ENCODE measurements at regions not wholly inside any gene's neighbourhood (a gene's known extent, or its start where the extent isn't known, plus 50 kb on each side); places are given as distances from the start of the nearest gene placed in this dataset.

GRCh38 chr22:49176956-49177355 is 650.7 kb downstream of the BRD1 start:
- no peak for TF ChIP-seq CTCF (IDR thresholded peaks at IDR 0.05; ENCODE audit: control insufficient read depth, insufficient read depth, low read depth, low read length, missing control alignments)
- DNase-seq (ENCODE audit: low read depth): no peak
- no peak overlapping the region for H3K4me3 ChIP-seq (ENCODE audit: control insufficient read depth, low read depth, low read length)

GRCh38 chr22:49170053-49170452 is 657.6 kb downstream of the BRD1 start:
- H3K4me3 ChIP-seq (ENCODE audit: control insufficient read depth, low read depth, low read length): no peak overlapping the region
- TF ChIP-seq CTCF (IDR thresholded peaks at IDR 0.05; ENCODE audit: control insufficient read depth, insufficient read depth, low read depth, low read length, missing control alignments): no peak
- no peak for DNase-seq (ENCODE audit: low read depth)

DNA sequence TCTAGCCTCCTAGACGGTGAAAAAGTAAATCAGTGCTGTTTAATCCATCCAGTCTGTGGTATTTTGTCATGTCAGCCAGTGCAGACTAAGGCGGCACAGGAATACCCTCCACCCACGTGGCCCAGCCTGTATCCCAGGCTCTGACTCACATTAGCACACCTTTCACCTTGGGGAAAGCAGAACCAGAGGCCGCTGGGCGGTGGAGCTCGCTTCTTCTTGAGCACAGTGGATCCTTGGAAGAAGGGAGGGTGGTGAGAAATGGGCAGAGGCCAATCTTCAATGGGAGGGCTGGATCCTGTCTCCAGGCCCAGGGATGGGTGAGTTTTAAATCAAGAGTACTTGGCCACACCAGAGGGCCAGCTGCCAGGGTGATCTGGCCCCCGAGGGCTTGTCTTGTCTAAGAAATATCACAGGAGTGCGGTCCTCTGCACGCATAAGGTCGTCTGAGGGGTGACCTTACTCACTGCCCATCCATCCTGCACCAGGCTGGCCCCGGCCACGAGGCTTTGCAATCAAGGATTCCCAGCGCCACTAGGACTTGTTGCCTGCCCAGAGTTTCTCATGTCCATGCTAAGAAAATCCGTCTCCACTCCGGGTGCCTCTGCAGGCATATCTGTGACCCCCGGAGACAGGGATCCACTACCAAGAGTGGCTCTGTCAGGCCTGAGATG is 658.5 kb downstream of the BRD1 start:
- no peak for DNase-seq (ENCODE audit: low read depth)
- no peak for TF ChIP-seq CTCF (IDR thresholded peaks at IDR 0.05; ENCODE audit: control insufficient read depth, insufficient read depth, low read depth, low read length, missing control alignments)
- H3K4me3 ChIP-seq (ENCODE audit: control insufficient read depth, low read depth, low read length): no peak overlapping the region

- no peak overlapping the region for H3K4me3 ChIP-seq (ENCODE audit: control insufficient read depth, low read depth, low read length)
- no peak for TF ChIP-seq CTCF (IDR thresholded peaks at IDR 0.05; ENCODE audit: control insufficient read depth, insufficient read depth, low read depth, low read length, missing control alignments)
- no peak for DNase-seq (ENCODE audit: low read depth)
These were observed 659.4 kb downstream of the BRD1 start for GRCh38 chr22:49168219-49168813.

DNA sequence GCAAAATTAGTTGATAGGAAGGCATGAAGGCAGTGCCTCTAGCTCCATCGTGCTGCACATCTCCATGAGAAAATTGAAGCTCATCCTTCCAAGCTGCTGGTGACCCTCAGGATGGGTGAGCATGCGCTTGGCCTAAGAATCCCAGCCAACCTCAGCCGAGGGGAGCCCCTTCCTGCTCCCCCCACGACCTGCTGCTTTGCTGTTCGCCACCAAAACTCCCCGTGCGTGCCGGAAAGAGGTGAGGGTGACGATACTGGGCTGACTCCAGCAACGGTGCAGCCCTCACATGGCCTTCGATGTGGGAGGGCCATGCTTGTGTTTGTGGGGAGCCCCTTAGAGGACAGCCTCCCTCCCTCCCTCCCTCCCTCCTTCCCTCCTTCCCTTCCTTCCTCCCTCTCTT is 660.9 kb downstream of the BRD1 start:
- no peak overlapping the region for H3K4me3 ChIP-seq (ENCODE audit: control insufficient read depth, low read depth, low read length)
- TF ChIP-seq CTCF (IDR thresholded peaks at IDR 0.05; ENCODE audit: control insufficient read depth, insufficient read depth, low read depth, low read length, missing control alignments): no peak
- DNase-seq (ENCODE audit: low read depth): no peak

DNA sequence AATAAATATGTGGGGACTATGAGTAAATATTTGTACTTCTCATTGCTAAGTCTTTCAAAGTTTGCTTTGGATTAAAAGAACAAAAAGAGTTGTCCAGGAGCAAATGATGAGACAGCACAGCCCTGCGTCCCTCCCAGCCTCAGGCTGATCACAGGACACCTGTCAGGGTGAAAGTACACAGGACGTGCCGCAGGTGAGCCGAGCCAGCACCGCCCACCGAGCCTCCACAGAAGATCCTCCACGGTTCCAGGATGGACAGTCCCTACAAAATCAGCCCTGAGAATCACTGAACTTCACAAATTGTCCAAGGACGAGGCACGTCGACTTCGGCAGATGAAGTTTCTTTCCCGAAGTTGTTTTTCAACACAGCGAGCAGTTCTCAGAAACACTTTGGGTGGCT is 661.5 kb downstream of the BRD1 start:
- DNase-seq (ENCODE audit: low read depth): no peak
- no peak overlapping the region for H3K4me3 ChIP-seq (ENCODE audit: control insufficient read depth, low read depth, low read length)
- no peak for TF ChIP-seq CTCF (IDR thresholded peaks at IDR 0.05; ENCODE audit: control insufficient read depth, insufficient read depth, low read depth, low read length, missing control alignments)

All from AG09309 (cell line).